ENCODE measurements at regions not wholly inside any gene's neighbourhood (a gene's known extent, or its start where the extent isn't known, plus 50 kb on each side); places are given as distances from the start of the nearest gene placed in this dataset.
"Not testable (repeated sequence)": the region's sequence is repeated elsewhere in the genome, so short reads cannot be mapped to it uniquely, and the experiment has no call there.

DNA sequence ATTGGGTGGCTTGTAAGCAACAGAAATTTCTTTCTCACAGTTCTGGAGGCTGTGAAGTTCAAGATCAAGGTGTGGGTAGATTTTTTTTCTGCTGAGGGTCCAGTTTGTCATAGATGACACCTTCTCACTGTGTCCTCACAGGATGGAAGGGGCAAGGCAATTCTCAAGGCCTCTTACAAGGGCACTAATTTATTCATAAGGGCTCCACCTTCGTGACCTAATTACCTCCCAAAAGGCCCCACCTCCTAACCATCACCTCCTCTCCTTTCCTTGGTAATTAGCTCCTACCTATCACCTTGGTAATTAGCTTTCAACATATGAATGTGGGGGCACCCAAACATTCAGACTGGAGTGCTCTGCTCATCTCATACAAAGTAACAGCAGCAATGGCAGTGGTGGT is 92.3 kb upstream of the CD44 start:
- peaks cover 70% of the 10 kb centered on the region for H3K4me1 Mint-ChIP-seq
- peak overlapping the region; percentile 97 for H3K27ac Mint-ChIP-seq (ENCODE audit: low read depth)
- no peaks in the 10 kb centered on the region for H3K9me3 Mint-ChIP-seq
- ATAC-seq (replicated peaks; ENCODE audit: extremely low read depth, poor library complexity, severe bottlenecking) (no peak), DNase-seq (ENCODE audit: low spot score in 2 of 2) (no peak)
- peak overlapping the region; percentile 53 for H3K4me3 Mint-ChIP-seq
- peaks cover 23% of the 10 kb centered on the region for H3K36me3 Mint-ChIP-seq (ENCODE audit: insufficient read depth)
- H3K27me3 Mint-ChIP-seq, result no peaks in the 10 kb centered on the region

GRCh38 chr11:35047179-35047578 is 91.8 kb upstream of the CD44 start:
- H3K36me3 Mint-ChIP-seq (ENCODE audit: insufficient read depth), result peaks cover 23% of the 10 kb centered on the region
- peaks cover 70% of the 10 kb centered on the region for H3K4me1 Mint-ChIP-seq
- DNase-seq (ENCODE audit: low spot score in 2 of 2) (peak; percentile 27 to 55), ATAC-seq (replicated peaks; ENCODE audit: extremely low read depth, poor library complexity, severe bottlenecking) (peak; percentile 60)
- peak overlapping the region; percentile 97 for H3K27ac Mint-ChIP-seq (ENCODE audit: low read depth)
- no peaks in the 10 kb centered on the region for H3K9me3 Mint-ChIP-seq
- peak overlapping the region; percentile 53 for H3K4me3 Mint-ChIP-seq
- no peaks in the 10 kb centered on the region for H3K27me3 Mint-ChIP-seq

- Mint-ChIP-seq H3K9me3 (no peaks in the 10 kb centered on the region), H3K4me3 (no peak overlapping the region), H3K27me3 (no peaks in the 10 kb centered on the region), H3K4me1 (peaks cover 71% of the 10 kb centered on the region), H3K27ac (ENCODE audit: low read depth) (peak overlapping the region; percentile 97), H3K36me3 (ENCODE audit: insufficient read depth) (peaks cover 23% of the 10 kb centered on the region)
- ATAC-seq (replicated peaks; ENCODE audit: extremely low read depth, poor library complexity, severe bottlenecking) (no peak), DNase-seq (ENCODE audit: low spot score in 2 of 2) (no peak)
Measured at GRCh38 chr11:35047769-35048168, 91.2 kb upstream of the CD44 start.

- not testable (repeated sequence) for ATAC-seq (replicated peaks; ENCODE audit: extremely low read depth, poor library complexity, severe bottlenecking)
- H3K27ac Mint-ChIP-seq (ENCODE audit: low read depth), result peak overlapping the region; percentile 97
Measured at GRCh38 chr11:35048346-35048745, 90.6 kb upstream of the CD44 start.

DNA sequence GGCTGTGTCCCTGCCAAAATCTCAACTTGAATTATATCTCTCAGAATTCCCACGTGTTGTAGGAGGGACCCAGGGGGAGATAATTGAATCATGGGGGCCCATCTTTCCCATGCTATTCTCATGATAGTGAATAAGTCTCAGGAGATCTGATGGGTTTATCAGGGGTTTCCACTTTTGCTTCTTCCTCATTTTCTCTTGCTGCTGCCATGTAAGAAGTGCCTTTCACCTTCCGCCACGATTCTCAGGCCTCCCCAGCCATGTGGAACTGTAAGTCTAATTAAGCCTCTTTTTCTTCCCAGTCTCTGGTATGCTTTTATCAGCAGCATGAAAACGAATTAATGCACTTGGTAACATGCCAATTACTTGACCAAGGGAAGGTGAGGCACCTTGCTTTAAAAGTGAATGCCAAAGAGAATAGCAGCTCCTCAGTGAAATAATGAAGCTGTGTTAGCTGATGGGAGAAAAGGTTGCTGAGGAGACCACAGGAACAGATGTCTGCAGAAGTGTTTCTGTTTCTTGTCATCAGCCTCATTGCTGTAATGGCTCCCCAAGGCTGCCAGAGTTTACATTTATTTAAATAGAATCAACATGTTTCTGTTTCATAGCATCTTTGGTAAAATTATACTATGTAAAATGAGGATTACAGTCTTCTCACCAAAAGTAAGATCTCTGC is 89.0 kb upstream of the CD44 start:
- H3K27me3 Mint-ChIP-seq, result no peaks in the 10 kb centered on the region
- peak overlapping the region; percentile 59 for H3K27ac Mint-ChIP-seq (ENCODE audit: low read depth)
- H3K4me1 Mint-ChIP-seq, result peaks cover 64% of the 10 kb centered on the region
- no peak for DNase-seq (ENCODE audit: low spot score in 2 of 2)
- H3K9me3 Mint-ChIP-seq, result no peaks in the 10 kb centered on the region
- H3K36me3 Mint-ChIP-seq (ENCODE audit: insufficient read depth), result peaks cover 17% of the 10 kb centered on the region
- no peak overlapping the region for H3K4me3 Mint-ChIP-seq
- no peak for ATAC-seq (replicated peaks; ENCODE audit: extremely low read depth, poor library complexity, severe bottlenecking)

More at GRCh38 chr11:35048346-35048745, 90.6 kb upstream of the CD44 start:
- H3K27me3 Mint-ChIP-seq; DNase-seq (ENCODE audit: low spot score in 2 of 2); H3K9me3 Mint-ChIP-seq; H3K4me3 Mint-ChIP-seq: not testable (repeated sequence)
- peaks cover 22% of the 10 kb centered on the region for H3K36me3 Mint-ChIP-seq (ENCODE audit: insufficient read depth)
- H3K4me1 Mint-ChIP-seq, result peaks cover 71% of the 10 kb centered on the region

DNA sequence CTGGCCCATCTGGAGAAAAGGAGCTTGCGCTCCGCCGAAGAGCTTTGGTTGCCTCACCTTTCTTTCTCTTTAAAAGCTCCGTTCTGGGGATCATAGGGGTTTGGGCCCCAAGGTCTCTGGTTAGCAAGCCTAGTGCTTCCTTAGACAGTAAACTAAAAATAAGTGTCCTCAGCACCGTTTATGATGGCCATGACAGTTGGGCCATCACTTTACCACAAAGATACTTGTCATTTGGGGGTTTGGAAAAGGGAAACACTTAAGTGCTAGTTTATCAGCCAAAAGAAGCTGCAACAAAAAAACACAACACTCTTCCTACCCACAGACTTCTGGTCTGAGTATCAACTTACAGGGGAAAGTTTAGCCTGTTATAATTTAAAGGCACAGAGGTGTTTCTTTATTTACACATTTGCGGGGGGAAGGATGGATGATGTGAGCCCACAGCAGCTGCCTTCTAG is 88.4 kb upstream of the CD44 start:
- Mint-ChIP-seq H3K27me3 (no peaks in the 10 kb centered on the region), H3K27ac (ENCODE audit: low read depth) (peak overlapping the region; percentile 59), H3K4me3 (no peak overlapping the region), H3K36me3 (ENCODE audit: insufficient read depth) (peaks cover 12% of the 10 kb centered on the region), H3K9me3 (no peaks in the 10 kb centered on the region), H3K4me1 (peaks cover 60% of the 10 kb centered on the region)
- ATAC-seq (replicated peaks; ENCODE audit: extremely low read depth, poor library complexity, severe bottlenecking) (no peak), DNase-seq (ENCODE audit: low spot score in 2 of 2) (no peak)

DNA sequence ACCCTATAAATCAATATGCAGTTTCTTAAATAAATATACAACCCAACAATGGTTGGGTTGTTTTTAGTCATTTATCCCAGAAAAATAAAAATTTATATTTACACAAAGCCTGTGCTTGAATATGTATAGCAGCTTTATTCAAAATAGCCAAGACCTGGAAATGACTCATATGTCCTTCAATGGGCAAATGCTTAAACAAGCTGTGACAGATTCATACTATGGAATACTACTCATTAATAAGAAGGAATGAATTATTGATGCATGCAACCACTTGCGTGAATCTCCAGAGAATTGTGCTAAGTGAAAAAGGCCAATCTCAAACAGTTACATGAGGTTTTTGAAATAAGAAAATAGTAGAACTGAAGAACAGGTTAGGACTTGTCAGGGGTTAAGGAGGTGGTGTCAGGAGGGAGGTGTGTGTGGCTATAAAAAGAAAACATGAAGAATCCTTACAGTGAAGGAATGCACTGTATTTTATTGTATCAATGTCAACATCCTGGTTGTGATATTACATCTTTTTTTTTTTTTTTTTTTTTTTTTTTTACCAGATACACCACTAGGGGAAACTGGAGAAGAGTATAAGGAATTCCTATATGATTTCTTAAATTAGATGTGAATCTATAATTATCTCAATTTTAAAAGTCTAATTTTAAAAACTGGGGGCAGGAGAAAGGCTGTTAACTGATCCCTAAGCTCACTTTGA is 82.4 kb upstream of the CD44 start:
- no peaks in the 10 kb centered on the region for H3K9me3 Mint-ChIP-seq
- peaks cover under 1% of the 10 kb centered on the region for H3K36me3 Mint-ChIP-seq (ENCODE audit: insufficient read depth)
- no peak overlapping the region for H3K4me3 Mint-ChIP-seq
- ATAC-seq (replicated peaks; ENCODE audit: extremely low read depth, poor library complexity, severe bottlenecking) (no peak), DNase-seq (ENCODE audit: low spot score in 2 of 2) (no peak)
- peaks cover 51% of the 10 kb centered on the region for H3K4me1 Mint-ChIP-seq
- H3K27ac Mint-ChIP-seq (ENCODE audit: low read depth), result no peak overlapping the region
- no peaks in the 10 kb centered on the region for H3K27me3 Mint-ChIP-seq

- Mint-ChIP-seq H3K36me3 (ENCODE audit: insufficient read depth) (no peaks in the 10 kb centered on the region), H3K27me3 (no peaks in the 10 kb centered on the region), H3K9me3 (no peaks in the 10 kb centered on the region), H3K4me1 (peaks cover 45% of the 10 kb centered on the region), H3K4me3 (no peak overlapping the region), H3K27ac (ENCODE audit: low read depth) (peak overlapping the region; percentile 77)
- DNase-seq (ENCODE audit: low spot score in 2 of 2) (no peak), ATAC-seq (replicated peaks; ENCODE audit: extremely low read depth, poor library complexity, severe bottlenecking) (no peak)
Measured at GRCh38 chr11:35057926-35058668, 80.9 kb upstream of the CD44 start.

DNA sequence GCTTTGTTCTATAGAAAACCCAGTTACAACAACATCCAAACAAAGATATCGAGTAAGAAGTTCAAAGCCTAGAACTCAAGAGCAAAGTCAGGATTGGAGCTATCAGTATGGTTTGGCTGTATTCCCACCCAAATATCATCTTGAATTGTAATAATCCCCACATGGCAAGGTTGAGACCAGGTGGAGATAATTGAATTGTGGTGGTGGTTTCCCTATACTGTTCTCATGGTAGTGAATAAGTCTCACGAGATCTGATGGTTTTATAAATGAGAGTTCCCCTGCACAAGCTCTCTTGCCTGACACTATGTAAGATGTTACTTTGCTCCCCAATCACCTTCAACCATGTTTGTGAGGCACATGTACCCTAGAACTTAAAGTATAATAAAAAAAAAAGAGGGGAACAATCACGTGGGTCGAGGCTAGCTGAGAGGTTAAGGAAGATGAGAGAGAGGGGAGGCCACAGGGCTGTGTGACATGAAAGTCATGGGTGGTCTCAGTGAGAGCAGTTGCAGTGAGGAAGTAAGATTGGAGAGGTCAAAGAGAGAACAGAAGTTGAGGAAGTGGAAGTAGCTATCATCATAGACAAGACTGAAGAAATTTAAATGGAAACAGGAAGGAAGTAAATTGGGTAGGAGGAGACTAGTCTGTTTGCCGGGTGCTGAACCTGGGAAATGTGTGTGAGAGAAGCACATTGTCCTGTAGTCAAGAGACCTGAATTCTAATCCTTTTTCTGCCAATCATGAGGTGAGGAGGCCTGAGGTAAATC is 80.1 kb upstream of the CD44 start:
- no peak overlapping the region for H3K4me3 Mint-ChIP-seq
- H3K27me3 Mint-ChIP-seq, result no peaks in the 10 kb centered on the region
- peak overlapping the region; percentile 77 for H3K27ac Mint-ChIP-seq (ENCODE audit: low read depth)
- ATAC-seq (replicated peaks; ENCODE audit: extremely low read depth, poor library complexity, severe bottlenecking) (peak; percentile 32), DNase-seq (ENCODE audit: low spot score in 2 of 2) (no peak)
- no peaks in the 10 kb centered on the region for H3K36me3 Mint-ChIP-seq (ENCODE audit: insufficient read depth)
- H3K4me1 Mint-ChIP-seq, result peaks cover 45% of the 10 kb centered on the region
- no peaks in the 10 kb centered on the region for H3K9me3 Mint-ChIP-seq

GRCh38 chr11:35061516-35062440 is 77.2 kb upstream of the CD44 start:
- ATAC-seq (replicated peaks; ENCODE audit: extremely low read depth, poor library complexity, severe bottlenecking) (no peak), DNase-seq (ENCODE audit: low spot score in 2 of 2) (no peak)
- no peak overlapping the region for H3K4me3 Mint-ChIP-seq
- H3K27me3 Mint-ChIP-seq, result no peaks in the 10 kb centered on the region
- H3K36me3 Mint-ChIP-seq (ENCODE audit: insufficient read depth), result no peaks in the 10 kb centered on the region
- H3K27ac Mint-ChIP-seq (ENCODE audit: low read depth), result no peak overlapping the region
- H3K9me3 Mint-ChIP-seq, result no peaks in the 10 kb centered on the region
- H3K4me1 Mint-ChIP-seq, result peaks cover 50% of the 10 kb centered on the region

DNA sequence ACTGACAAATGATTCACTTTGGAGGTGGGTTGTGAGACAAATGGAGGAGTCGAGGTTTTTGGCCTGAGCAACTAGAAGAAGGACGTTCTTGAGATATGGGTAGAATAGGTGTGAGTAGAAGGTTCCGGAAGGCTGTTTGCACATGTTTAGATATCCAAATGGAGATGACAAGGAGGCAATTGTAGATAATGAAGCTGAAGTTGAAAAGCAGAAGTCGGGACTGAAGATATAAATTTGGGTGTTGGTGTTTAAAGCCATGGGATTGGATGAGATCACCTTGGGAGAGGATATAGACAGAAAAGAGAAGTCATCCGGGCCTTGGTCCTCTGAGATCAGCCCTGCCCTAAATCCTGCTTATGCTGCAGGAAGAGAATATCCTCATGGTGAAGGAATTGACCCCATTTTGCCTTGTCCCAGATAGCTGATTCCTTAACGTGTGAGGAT is 75.5 kb upstream of the CD44 start:
- Mint-ChIP-seq H3K27me3 (no peaks in the 10 kb centered on the region), H3K4me3 (no peak overlapping the region), H3K36me3 (ENCODE audit: insufficient read depth) (peaks cover 3% of the 10 kb centered on the region), H3K9me3 (no peaks in the 10 kb centered on the region), H3K4me1 (peaks cover 48% of the 10 kb centered on the region), H3K27ac (ENCODE audit: low read depth) (no peak overlapping the region)
- DNase-seq (ENCODE audit: low spot score in 2 of 2) (no peak), ATAC-seq (replicated peaks; ENCODE audit: extremely low read depth, poor library complexity, severe bottlenecking) (no peak)
